CD1c-positive myeloid dendritic cell (primary cell): ENCODE measurements at regions not wholly inside any gene's neighbourhood (a gene's known extent, or its start where the extent isn't known, plus 50 kb on each side); places are given as distances from the start of the nearest gene placed in this dataset.
A peak's percentile ranks its signal among the peaks of the same experiment; 100 is the strongest.

Experiments
- DNase-seq: peaks from one replicate; pipeline ENCODE4 v3.0.0-alpha.2; 2016; ENCODE audit errors: extremely low spot score

DNA sequence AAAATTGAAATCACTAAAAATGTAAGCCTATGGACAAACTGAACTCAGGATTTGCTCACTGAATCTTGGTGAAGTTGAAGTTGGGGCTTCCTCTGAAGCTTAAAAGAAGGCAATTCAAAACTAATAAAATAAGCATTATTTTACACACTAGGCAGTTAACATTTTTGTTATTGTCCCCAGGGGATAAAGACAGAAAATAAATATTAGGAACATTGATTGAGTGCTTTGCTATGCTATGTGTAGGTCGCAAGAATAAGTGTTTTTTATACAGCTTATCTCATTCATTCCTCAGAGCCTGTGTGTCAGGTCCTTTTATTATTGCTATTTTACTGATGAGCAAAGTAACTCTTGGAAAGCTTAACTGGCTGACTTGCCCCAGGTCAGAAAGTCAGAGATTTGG lies 82.2 kb downstream of the ZNF608 start:
- no peak for DNase-seq

DNA sequence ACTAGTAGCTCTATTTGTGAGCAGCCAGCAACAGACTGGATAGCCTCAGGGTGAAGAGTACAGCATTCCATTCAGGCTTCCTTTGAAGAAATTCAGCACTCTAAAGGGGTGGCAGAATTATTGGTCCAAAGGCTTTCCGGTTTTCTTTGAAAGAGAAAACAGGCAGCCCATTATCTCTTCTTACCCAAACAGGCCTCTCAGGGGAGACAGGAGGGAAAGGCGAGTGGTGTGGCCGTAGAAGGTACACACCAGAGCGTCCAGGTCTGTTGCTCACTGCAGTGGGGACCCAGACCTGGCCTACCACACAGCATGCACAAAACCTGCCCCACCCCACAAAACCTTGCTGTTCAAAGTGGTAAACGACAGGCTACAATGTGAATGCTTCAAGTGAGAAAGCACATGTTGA lies 83.3 kb downstream of the ZNF608 start:
- no peak for DNase-seq

DNA sequence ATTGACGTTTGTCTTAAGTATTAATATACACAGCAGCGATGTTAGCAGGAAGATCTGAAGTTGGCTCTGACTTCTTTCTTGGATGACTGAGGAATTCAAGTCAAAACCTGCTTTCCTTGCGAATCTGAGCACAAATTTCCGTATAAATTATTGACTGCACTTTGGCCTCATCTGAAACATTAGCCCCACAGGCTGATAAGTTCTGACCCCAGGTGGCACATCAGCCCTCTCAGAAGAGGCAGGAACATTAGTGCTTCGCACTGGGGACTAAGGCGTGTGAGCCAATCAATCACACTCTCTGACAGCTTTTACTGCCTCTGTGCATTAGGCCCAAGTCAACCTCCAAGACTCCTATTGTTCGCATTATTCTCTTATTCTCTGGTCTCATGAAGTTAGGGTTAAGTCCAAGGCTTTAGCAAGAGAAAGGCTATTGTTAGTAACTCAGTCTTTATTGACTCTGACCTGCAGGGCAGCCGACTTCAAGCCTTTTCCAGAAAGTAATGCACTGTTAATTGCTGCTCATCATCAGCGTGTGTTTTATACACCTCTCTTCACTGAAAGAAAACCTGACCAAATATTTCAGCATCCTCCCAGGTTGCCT lies 84.2 kb downstream of the ZNF608 start:
- DNase-seq, result no peak

DNA sequence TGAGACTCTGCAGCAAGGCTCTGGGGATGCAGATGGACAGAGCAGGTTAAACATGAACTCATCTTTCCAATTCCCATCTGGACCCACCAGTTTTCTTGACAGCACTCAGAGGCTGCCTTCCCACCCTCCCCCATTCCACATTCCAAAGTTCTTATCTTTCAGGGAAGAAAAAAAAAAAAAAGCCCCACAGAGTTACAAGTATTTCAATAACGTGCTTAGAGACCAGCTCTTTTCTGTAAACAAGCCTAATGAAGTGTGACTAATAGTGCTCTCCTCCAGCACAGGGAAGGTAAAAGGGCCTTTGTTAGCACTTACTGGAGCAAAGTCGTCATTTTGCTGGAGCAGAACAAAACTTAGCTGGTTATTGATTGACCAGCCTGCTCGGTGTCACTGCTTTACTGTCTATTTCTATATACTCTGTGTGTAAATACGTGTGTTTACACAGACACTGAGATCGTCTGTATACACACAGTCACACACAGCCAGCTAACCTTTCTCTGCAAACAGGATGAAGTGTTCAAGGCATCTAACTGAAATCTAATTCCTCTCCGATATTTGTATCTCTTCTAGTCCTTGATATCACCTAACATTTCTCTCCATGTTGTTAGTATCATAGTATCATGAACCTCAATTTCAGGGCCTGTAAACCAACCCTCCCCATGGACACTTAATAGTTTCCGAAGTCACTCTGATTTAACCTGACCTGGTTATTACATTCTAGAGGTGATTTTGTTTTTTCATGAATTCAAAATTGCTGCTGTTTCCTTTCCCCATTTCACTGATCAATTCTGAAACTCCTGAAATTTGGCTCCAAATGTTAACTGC lies 84.9 kb downstream of the ZNF608 start:
- DNase-seq, result no peak

DNA sequence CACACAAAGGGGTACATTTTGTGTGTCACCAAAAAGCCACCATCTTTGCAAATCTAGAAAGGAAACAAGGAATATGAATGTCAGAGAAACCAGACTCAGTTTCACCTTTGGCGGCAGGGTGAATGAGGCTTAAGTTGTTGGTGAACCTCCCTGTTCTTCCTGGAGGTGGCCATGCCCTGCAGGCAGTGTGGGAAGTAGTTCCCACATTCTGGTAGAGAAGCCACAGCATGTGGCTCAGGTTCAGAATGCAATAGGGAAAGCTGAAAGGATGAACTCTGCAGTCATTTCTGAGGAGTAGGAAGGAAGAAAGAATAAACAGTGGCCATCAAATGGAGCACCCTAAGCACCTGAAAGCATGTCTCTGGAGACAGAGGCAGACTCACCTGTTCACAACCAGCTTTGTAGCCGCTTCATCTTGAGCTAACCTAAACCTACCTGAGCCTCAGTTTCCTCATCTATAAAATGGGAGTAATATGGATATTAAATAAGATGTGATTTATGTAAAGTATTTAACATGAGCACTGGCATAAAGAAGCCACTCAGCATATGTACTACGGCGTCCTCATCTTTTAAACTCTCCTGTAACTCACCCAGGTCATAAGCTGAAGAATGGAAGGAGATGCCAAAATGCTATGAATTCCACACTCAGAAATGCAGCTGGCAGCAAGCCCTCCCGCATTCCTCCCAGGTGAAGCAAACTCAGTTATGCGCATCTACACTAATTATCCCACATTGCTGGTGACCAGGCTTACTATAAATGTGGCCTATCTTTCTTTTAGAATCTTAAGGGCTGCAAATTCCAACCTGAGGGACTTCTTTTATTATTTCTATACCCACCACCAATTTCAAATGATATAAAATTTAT lies 86.0 kb downstream of the ZNF608 start:
- no peak for DNase-seq

DNA sequence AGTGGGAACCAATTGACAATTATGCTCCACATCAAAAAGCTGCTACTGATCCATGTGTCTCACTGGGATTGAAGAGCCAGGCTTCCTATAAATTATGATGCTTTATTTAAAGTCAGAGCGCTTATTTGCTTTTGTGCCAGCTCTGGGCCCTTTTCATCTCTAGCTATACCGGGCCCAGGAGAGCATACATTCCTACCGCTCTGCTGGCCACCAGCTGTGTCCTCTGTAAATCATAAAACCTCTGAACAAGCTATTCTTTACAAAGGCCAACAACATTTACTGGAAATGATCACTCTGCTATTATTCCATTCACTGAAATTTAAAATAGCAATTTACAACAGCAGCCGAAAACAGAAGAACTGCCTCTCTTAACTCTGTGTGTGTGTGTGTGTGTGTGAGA lies 86.6 kb downstream of the ZNF608 start:
- no peak for DNase-seq

DNA sequence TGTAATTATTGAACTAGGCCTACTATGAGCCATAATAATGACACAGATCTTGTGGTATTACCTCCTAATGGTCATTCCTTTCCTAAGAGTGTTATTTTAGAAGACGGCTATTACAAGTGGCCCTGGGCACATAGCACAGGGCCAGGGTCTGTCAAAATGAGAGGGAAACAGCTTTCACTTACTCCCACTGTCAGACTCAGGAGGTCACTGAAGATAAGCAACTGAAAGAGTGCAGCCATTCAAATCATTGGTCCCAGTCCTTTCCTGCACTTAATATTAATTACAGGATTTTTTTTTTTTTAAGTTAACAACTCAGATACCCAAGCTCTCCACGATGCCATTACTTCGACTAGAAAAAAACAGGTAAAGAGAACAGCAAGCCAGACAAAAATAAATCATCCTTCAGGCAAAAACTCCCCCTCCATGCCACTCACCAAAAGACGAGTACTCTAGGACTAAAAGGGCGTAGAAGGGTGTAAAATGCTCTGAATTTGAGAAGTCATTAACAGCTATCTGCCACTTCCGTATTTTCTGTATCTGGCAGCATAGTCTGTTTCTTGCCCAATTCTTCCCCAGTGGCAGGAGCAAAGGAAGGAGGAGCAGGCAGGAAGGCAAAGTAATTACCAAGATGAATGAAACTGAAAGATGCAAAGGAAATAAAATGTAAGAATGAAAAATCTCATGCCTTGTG lies 87.4 kb downstream of the ZNF608 start:
- DNase-seq, result peak; percentile 66

DNA sequence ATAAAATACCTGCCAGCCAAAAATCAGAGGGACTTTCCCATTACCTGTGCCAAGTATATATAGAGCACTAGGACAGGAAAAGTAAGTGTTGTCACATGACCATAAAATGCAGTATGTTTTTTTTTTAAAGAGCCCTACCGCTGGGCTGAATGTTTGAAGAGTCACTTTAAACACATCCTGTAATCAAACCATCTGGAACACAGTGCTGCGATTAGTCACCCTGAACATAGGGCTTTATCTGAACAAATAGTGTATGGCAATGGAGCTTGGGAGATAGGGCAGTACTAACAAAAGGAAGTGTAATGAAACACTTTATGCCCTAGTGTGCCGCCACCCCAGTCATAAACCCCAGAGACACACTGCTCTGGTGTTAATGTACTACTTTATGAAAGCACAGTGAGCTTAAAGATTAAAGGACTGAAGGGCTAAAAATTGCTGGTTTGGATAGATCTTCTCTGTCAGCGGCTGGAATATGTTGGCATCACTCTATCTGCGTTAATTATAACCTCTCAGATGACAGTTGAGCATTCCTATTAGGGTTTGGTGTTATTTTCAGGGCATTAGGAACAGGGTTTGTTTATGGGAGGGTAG lies 90.4 kb downstream of the ZNF608 start:
- no peak for DNase-seq

DNA sequence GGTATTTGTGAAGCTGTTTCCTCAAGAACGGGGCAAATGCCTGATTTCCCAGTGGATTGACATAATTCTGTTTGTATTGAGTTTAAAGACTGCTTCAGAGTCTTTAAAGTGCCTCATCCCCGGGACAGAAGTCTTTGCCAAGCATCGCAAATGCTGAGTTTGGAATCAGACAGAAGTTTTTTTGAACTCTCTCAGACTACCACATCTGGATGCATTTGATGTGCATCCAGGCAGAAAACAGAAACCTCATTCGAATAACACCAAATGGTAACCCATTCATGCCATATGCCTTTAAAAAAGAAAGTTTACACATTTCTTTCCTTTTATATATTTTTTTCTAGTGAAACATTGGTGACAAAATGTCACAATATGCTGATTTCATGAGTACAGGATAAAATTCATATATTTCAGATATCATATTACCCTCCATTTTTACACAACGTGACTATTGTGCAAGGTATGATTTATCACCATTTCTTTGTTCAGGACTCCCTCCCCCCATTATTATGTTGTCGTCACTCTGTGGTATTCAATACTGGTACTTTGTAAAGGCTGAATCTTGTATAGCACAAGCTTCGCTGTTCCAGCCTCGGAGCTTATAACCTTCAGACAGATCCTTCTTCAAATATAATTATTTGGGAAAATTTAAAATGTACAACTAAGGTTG lies 91.1 kb downstream of the ZNF608 start:
- DNase-seq, result no peak

DNA sequence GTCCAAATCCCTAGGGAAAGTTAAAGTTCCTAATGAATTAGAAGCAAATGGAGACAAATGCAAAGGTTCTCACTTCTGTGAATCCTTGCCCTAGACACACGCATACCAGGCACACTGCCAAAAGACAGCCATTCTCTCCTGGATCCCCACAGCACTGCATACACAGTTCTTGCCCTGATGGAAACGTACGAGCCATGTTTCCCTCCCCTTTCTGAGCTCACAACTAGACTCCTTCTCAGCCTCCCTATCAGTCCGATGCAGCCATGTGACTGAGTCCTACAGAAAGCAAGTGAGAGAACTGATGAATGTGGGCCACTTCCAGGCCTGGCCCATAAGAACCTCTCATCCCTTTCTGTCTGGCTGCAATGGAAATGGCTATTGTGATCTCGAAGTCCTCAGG lies 92.0 kb downstream of the ZNF608 start:
- no peak for DNase-seq

DNA sequence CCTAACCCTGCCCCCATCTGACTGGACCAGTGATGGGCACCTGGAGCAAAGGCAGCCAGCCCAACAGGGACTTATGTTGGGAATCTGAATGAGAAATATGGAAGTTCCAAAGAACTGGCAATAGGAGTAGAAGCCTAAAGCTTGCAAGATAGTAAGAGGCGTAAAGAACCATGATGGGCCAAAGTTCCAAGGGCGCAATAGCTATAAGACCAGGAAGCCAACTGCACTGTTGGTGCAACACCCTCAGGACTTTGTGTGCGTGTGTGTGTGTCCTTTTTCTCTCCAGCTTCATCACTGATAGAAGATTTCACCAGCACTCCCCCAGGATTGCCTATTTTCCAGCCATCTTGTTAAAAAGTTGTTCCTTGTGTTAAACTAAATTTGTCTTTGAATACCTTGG lies 92.8 kb downstream of the ZNF608 start:
- no peak for DNase-seq

DNA sequence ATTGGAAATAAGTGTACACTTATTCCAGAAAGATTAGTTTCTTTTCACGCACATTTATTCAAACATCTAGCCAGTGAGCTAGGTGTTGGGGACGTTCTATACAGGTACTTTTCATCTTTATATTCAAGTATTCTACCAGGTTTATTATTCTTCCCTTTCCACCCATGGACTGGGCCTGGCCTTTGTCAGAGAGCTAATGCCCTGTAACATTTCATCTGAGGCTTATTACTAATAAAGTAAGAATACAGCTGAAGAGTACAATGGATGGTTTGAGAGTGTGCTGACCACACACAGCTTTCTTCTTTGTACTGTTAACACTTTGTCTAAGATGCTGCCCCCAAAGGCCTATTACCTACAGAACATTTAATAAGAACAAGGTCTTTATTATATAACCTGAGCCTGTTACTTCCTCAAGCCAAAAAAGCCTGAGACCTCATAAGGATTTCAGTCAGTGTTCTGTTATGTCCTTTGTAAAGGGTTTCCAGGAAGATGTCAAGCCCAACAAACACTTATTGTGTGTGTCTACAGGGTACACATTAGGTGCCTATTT lies 93.5 kb downstream of the ZNF608 start:
- DNase-seq, result no peak

DNA sequence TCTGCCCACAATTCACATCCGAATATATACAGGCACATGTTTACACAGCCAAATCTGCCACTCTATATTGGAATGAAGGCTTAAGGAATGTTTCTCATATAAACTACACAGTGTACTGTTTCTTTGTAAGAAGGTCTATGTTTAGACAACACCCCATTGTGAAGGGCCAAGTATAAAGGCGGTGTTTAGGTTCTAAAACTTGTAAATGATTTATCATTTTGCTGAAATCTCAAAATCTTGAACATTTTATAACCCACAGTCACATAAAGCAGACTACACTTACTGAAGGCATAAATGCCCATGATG lies 94.0 kb downstream of the ZNF608 start:
- DNase-seq, result no peak

DNA sequence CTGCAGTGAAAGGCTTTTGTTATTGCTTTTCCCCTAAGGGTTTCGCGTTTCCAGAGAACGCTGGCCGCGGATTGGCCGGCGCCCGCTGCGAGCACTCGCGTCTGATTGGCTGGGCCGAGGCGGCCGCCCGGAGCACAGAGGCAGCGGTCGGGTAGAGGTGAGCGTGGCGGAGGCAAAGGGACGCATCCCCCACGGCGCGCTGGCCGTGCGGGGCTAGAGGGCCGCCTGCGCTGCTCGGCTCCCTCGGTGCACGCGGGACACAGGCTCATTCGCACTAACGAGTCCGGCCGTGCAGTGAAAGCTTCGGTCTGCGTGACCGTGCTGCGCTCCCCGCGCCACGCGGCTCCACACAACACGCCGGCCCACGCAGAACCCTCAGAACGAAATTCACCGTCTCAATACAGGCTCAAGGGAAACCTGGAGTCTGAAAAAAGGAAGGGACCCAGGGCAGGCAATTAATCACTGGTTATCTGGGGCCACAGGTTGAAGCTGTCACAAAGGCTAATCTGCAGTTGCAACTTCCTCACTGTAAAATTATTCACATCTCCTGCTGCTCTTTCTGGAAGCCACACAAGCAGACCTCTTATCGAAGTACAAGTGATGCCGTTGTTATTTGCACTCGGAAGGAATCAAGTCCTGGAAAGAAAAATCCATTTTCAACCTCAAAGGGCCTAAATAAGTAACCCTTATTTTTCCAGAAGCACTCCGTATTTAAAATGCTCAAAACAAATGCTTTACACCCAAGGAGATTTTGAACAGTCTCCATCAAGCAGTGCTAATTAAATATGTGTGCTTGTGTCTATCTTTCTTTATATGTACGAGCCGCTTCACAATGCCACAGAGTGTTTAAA lies 94.6 kb downstream of the ZNF608 start:
- peak; percentile 64 for DNase-seq

DNA sequence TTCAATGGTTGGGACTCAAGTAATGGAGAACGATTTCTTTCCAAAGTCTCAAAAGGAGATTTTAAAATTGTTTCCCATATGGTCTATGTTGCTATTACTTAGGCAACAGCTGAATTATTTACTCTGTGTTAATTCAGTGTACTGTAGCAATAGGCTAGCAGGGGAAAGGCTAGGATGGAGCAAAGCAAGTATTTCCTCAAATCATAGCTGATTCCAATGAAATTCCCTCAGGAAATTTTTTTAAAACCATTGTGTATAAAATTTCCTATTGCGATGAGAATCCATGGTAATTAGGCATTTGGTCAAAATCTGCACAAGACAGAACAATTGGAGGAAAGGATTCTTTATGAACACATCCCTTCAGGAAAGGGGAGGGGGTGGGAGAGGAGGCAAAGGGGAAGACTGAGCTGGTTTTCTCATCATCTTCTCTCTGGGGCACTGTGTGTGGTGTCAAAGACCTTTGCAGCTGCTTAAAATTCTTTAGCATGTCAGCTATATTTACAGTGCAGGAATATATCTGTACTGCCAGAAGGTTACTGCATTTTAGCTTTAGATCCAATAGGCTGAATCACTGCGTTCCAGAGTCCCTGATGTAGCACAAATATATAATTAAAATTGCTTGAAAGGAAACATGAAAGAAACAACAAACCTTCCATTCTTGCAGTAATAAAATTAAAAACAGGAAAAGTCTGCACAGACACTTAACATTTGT lies 95.3 kb downstream of the ZNF608 start:
- no peak for DNase-seq

DNA sequence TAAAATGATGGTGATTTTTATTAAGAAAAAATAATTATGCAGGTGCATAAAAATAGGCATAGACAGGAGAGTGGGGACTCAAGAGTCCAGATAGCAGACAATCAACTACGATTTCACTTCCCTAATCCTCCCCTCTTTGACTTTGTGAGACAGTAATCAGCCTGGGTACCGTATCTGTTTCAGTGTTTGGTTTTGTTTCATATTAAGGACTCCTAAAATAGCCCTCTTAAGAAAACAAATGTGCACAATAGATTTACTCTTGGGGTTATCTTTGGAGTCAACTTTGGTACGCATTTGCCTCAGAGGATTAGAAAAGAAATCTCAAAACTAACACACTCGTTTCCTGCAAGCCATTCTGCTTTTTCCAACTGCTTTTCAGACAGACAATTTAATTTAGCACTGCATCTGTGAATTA lies 96.3 kb downstream of the ZNF608 start:
- no peak for DNase-seq

DNA sequence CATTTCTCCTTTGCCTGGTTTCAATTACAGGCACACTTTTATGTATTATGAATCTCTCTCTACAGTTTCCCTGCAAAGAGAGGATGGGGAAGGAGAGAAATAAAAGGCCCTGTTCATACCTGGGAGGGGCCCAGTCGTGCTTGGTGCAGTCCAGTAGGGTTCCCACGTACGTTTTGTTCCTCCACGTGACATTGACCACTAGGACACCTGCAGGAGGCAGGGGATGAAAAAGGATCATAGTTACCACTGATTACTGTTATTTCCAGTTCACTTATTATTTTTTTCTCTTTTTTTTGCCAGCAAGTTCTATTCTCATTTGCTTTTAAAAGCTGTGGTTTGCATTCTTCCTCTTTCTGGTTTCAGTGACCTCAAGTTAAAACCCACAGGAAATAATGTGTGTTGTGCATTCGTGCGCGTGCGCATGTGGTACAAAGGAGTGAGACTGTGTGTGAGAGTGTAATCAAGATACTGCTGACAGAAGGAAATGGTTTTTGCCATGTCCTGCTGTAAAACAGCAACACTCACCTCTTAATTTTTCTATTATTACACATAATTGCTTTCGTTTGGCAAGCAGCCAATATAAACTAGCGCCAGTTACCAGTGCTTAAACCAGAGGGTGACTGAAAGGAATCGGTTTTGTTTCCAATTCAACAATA lies 96.8 kb downstream of the ZNF608 start:
- peak; percentile 97 for DNase-seq

DNA sequence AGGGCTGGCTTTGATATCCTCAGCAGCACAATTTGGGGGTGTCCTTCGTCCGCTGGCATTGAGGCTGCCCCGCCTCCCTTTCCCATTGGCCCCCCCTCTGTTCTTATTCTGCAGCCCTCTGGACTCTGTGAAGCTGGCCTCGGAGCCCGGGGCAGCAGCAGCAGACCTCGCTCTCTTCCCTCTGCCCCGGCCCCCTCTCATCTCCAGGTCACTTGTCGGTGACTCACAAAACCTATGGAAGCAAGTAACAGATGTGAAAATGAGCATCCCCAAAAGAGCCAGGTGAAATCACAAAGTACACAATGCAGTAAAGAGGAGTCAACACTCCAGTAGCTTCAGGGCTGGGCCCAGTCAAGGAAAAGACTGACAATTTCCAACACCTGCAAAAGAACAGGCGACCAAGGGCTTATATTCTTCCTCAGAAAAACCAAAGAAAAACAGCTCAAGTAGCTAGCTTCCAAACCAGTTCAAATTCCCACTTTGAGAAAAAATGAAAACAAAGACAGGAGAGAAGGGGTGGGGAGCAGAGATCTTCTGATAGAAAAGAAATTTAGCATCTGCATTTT lies 97.5 kb downstream of the ZNF608 start:
- no peak for DNase-seq

DNA sequence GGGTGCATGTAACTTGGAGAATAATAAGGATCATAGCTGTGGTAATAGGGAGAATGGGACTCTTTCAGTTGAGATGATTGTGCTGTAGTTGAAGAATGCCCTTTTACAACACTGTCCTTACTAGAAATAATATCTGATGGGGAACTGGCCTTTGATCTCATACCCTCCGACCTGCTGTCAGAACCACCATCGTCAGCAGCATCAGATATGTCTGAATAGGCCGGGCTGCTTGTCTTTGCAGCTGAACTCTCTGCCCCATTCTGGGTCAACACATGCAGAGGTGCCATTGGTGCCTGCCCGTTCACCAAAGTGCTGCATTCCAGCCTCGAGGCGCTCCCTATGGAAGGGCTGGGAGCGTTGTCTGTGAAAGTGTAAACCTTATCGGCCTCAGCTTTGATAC lies 99.1 kb downstream of the ZNF608 start:
- no peak for DNase-seq
